KOPT-K1 (cell line): ENCODE measurements at regions not wholly inside any gene's neighbourhood (a gene's known extent, or its start where the extent isn't known, plus 50 kb on each side); places are given as distances from the start of the nearest gene placed in this dataset.
"Not testable (repeated sequence)": the region's sequence is repeated elsewhere in the genome, so short reads cannot be mapped to it uniquely, and the experiment has no call there.

ENCODE experiments used
- H3K27ac ChIP-seq: fragments of 200-600 bp; sonication (generic); 2 replicates; pipeline ENCODE4 v1.5.1; 2016; ENCODE audit warnings: antibody characterized with exemption, mild to moderate bottlenecking, low read depth, low read length; ENCODE audit not compliant: poor library complexity, severe bottlenecking
- H3K36me3 ChIP-seq: fragments of 200-600 bp; sonication (generic); 2 replicates; pipeline ENCODE4 v1.5.1; 2017; ENCODE audit warnings: antibody characterized with exemption, mild to moderate bottlenecking, low read length, moderate library complexity; ENCODE audit not compliant: insufficient read depth
- H3K9me3 ChIP-seq: fragments of 200-600 bp; sonication (generic); 2 replicates; pipeline ENCODE4 v1.5.1; 2017; ENCODE audit warnings: antibody characterized with exemption, low read length, mild to moderate bottlenecking; ENCODE audit not compliant: insufficient read depth, poor library complexity, severe bottlenecking

GRCh38 chr17:71203953-71204352 lies 916.9 kb upstream of the SOX9 start:
- H3K9me3 ChIP-seq: no peaks in the 10 kb centered on the region
- no peaks in the 10 kb centered on the region for H3K36me3 ChIP-seq
- no peak overlapping the region for H3K27ac ChIP-seq

DNA sequence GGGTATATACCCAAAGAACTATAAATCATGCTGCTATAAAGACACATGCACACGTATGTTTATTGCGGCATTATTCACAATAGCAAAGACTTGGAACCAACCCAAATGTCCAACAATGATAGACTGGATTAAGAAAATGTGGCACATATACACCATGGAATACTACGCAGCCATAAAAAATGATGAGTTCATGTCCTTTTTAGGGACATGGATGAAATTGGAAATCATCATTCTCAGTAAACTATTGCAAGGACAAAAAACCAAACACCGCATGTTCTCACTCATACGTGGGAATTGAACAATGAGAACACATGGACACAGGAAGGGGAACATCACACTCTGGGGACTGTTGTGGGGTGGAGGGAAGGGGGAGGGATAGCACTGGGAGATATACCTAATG lies 914.9 kb upstream of the SOX9 start:
- not testable (repeated sequence) for H3K27ac ChIP-seq, H3K36me3 ChIP-seq, H3K9me3 ChIP-seq

DNA sequence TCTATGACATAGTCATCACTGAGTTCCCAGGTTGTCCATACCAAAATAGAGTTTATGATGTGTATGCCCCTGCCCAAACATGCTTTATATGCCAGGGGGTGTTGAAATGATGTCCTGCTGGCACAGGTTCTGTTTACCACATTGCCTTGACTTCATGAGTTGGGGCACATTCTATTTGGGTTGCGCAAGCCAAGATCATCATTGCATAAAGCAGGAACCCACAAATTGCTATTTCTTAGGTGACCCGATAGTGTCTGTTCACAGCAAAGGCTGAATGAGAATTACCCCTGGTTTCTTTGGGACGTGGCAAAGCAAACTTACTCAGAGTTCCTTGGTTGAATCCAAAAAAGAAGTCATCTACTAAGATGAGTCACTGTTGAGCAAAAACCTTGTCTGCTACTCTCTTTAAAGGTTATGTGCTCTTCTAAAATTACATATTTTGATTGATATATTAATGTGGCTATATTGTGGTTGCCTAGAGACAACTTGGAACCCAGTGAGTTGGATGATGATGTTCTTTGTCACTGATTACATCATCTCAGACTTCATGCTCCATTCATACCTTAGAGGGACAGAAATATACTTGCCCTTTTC lies 912.6 kb upstream of the SOX9 start:
- no peaks in the 10 kb centered on the region for H3K36me3 ChIP-seq
- no peak overlapping the region for H3K27ac ChIP-seq
- H3K9me3 ChIP-seq: no peaks in the 10 kb centered on the region

DNA sequence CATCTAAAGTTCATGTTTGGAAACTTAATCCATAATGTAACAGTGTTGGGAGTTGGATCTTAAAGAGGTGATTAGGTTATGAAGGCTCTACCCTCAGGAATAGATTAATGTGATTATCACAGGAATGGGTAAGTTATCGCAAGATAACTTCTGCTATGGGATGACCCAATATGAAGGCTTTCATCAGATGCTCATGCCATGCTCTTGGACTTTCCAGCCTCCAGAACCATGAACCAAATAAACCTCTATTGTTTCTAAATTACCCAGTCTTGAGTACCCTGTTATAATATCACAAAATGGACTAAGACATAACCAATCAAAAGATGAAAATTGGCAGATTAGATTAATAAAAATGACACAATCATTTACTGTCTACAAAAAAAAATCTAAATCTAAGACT lies 906.9 kb upstream of the SOX9 start:
- H3K9me3 ChIP-seq: no peaks in the 10 kb centered on the region

DNA sequence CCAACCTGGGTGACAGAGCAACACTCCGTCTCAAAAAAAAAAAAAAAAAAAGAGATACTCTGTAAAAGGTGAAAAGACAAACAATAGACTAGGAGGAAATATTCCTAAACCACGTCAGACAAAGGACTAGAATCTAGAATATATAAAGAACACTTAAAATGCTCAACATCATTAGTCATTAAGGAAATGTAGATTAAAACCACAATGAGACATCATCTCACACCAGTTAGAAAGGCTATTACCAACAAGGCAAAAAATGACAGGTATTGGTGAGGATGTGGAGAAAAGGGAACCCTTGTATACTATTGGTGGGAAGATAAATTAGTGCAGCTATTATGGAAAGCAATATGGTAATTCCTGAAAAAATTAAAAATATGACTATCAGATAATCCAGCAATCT lies 903.1 kb upstream of the SOX9 start:
- H3K36me3 ChIP-seq: no peaks in the 10 kb centered on the region
- H3K9me3 ChIP-seq: no peaks in the 10 kb centered on the region
- no peak overlapping the region for H3K27ac ChIP-seq

More for the DNA sequence above, 906.9 kb upstream of the SOX9 start:
- no peaks in the 10 kb centered on the region for H3K36me3 ChIP-seq
- no peak overlapping the region for H3K27ac ChIP-seq

DNA sequence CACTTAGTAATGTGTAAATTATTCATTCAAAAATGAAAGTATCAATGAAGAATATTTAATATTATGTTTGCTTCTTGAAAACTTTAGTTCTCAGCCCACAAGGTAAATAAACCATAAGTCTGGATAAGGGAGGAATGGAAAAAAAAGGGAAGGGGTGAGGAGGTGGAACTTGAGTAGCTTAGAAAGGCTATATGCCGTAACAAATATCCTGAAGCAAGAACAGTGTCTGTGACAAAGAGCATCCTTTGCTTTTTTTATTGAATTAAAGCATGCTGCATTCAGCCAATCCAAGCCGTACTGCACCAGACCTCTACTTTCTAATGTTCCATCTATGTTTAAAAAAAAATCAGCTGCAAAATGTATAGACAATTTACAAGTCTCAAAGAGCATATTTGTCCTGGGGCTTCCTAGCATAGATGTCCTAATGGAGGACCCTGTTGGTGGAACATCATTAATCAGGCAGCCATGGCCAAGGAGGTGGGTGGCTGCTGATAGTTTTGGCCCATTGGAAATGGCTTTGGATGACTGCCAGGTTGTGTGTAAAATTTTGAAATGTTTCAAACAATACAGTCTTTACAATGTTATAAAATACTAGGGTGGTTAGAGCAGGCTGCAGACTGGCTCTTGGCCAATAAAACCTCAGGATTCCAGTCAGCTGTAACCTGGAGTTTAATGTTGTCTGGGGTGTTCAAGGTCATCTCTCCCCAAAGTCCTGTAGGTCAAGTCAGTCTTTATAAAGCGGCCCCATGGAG lies 895.8 kb upstream of the SOX9 start:
- no peak overlapping the region for H3K27ac ChIP-seq
- H3K36me3 ChIP-seq: no peaks in the 10 kb centered on the region
- no peaks in the 10 kb centered on the region for H3K9me3 ChIP-seq

DNA sequence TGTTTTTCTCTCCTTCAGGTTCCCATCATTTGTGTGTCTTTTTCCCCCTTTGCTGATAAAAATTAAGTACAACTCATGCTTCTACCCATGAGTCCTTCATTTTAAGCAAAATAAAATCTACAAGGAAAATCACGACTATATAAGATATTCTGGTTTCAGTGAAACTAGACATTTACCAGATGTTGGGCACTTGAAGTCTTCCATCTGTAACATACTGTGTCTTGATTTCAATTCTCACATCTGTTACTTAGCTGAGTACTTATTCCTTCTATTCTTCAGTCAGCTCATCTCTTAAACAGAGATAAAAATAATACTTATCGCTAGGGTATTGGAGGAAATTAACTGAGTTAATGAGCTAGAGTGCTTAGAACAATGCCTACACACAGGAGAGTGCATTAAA lies 893.0 kb upstream of the SOX9 start:
- H3K27ac ChIP-seq: no peak overlapping the region
- no peaks in the 10 kb centered on the region for H3K36me3 ChIP-seq
- H3K9me3 ChIP-seq: no peaks in the 10 kb centered on the region

GRCh38 chr17:71229070-71229469 lies 891.8 kb upstream of the SOX9 start:
- Histone ChIP-seq H3K9me3 (peaks cover 4% of the 10 kb centered on the region), H3K27ac (no peak overlapping the region), H3K36me3 (no peaks in the 10 kb centered on the region)

GRCh38 chr17:71232801-71233559 lies 887.8 kb upstream of the SOX9 start:
- H3K36me3 ChIP-seq: no peaks in the 10 kb centered on the region
- peaks cover 4% of the 10 kb centered on the region for H3K9me3 ChIP-seq
- H3K27ac ChIP-seq: no peak overlapping the region

DNA sequence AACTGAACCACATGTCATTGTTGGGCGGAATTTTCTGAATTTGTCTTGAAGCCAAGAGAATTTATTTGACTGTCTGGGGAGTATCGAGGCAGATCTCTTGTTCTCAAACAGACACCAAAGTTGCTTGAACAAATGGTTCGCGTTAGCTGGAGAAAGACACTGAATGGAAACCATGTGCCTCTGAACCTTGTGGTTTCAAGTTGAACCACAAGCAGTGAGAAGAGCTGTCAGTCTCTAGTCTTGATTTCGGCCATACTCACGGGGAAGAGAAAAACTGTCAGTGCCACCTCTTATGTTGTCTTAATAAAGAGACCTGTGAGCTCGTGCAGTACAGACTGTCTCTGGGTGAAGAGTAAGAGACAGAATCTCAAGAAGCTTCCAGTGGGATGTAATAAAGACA lies 886.5 kb upstream of the SOX9 start:
- Histone ChIP-seq H3K9me3 (peaks cover 4% of the 10 kb centered on the region), H3K27ac (no peak overlapping the region)

DNA sequence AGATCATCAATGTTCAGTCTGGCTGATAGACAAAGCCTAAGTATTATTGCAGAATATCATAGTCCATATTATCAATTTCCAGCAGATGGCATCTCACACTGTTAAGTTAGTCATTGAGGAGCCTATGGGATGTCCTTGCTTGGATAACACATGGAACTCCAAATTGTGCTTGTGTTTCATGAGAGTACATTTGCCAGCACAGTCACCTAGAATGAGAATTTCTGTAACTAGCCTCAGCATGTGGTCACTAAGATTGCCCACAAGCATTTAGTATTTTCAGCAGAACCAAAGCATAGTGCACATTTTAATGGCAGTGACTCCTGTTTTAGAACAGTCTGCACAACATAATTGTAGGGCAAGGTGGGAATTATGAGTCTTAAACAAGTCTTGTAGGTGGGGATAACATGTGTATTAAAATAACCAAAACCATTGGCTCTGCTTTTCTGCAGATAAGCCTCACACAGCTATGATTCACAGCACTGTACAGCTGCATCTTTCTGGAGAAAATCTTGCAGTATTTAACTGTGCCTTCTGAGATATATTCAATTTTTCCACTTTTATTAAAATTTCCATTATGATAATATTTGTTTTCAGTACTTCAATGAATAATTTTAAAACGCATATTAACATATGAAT lies 882.8 kb upstream of the SOX9 start:
- Histone ChIP-seq H3K36me3 (no peaks in the 10 kb centered on the region), H3K27ac (no peak overlapping the region), H3K9me3 (peaks cover 3% of the 10 kb centered on the region)

More for the DNA sequence above, 886.5 kb upstream of the SOX9 start:
- no peaks in the 10 kb centered on the region for H3K36me3 ChIP-seq

GRCh38 chr17:71247441-71248015 lies 873.3 kb upstream of the SOX9 start:
- H3K36me3 ChIP-seq: no peaks in the 10 kb centered on the region
- H3K27ac ChIP-seq: no peak overlapping the region
- H3K9me3 ChIP-seq: no peaks in the 10 kb centered on the region

DNA sequence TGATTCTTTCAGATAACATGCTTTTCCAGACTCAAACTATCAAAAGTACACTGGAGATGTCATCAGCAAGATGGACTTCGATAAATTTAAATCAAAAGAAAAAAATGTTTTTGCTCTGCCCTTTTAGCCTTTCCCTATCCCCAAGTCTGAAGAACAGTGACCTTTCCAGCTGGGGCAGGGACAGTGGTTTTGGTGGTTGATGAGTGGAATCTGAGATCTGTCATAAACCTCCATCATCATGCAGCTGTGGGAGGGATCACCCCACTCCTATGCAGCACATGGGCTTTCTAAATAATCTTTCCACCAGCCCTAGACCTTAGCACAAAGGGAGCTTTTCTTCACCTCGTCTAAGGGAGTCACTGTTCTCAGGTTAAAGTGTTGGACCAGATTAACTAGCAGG lies 869.5 kb upstream of the SOX9 start:
- Histone ChIP-seq H3K36me3 (no peaks in the 10 kb centered on the region), H3K9me3 (no peaks in the 10 kb centered on the region), H3K27ac (no peak overlapping the region)

GRCh38 chr17:71251951-71252350 lies 868.9 kb upstream of the SOX9 start:
- no peak overlapping the region for H3K27ac ChIP-seq
- no peaks in the 10 kb centered on the region for H3K9me3 ChIP-seq
- no peaks in the 10 kb centered on the region for H3K36me3 ChIP-seq

GRCh38 chr17:71252436-71252835 lies 868.4 kb upstream of the SOX9 start:
- Histone ChIP-seq H3K27ac (no peak overlapping the region), H3K9me3 (no peaks in the 10 kb centered on the region), H3K36me3 (no peaks in the 10 kb centered on the region)
